WERI-Rb-1 (cell line): ENCODE measurements at regions not wholly inside any gene's neighbourhood (a gene's known extent, or its start where the extent isn't known, plus 50 kb on each side); places are given as distances from the start of the nearest gene placed in this dataset.

Experiments used
- DNase-seq: peaks from one replicate; pipeline ENCODE4 v3.0.0-alpha.2; 2020
- H3K27ac ChIP-seq: fragments of 250-450 bp; sonication (Bioruptor Pico); 2 replicates; pipeline ENCODE4 v1.5.1; 2020; ENCODE audit warnings: mild to moderate bottlenecking, moderate library complexity
- H3K27me3 ChIP-seq: fragments of 250-450 bp; sonication (Bioruptor Pico); 2 replicates; pipeline ENCODE4 v1.5.1; 2021; ENCODE audit warnings: mild to moderate bottlenecking, low read depth, moderate library complexity; ENCODE audit not compliant: insufficient read depth, severe bottlenecking
- H3K36me3 ChIP-seq: fragments of 250-450 bp; sonication (Bioruptor Pico); 2 replicates; pipeline ENCODE4 v1.5.1; 2020; ENCODE audit warnings: mild to moderate bottlenecking, moderate library complexity
- H3K4me3 ChIP-seq: 2 replicates; pipeline ENCODE4 v1.5.1; 2011; ENCODE audit warnings: low read depth, mild to moderate bottlenecking, control low read depth, low read length
- H3K9me3 ChIP-seq: fragments of 250-450 bp; sonication (Bioruptor Pico); 2 replicates; pipeline ENCODE4 v1.5.1; 2021; ENCODE audit warnings: mild to moderate bottlenecking, moderate library complexity; ENCODE audit not compliant: severe bottlenecking
- CTCF ChIP-seq: IDR thresholded peaks from 2 replicates; pipeline ENCODE4 v1.5.1; 2011; ENCODE audit warnings: low read depth, mild to moderate bottlenecking, control low read depth, inconsistent platforms, low read length

GRCh38 chr18:10060469-10060782 is 146.6 kb downstream of the VAPA start:
- Histone ChIP-seq H3K27ac (peak overlapping the region; percentile 42; the same call in 1 of the 2 replicates), H3K36me3 (no peaks in the 10 kb centered on the region), H3K9me3 (no peaks in the 10 kb centered on the region), H3K27me3 (no peaks in the 10 kb centered on the region), H3K4me3 (no peak overlapping the region)
- no peak for TF ChIP-seq CTCF
- peak; percentile 46 for DNase-seq

- Histone ChIP-seq H3K4me3 (no peak overlapping the region), H3K27ac (peak overlapping the region; percentile 42; the same call in 1 of the 2 replicates), H3K9me3 (no peaks in the 10 kb centered on the region), H3K36me3 (no peaks in the 10 kb centered on the region), H3K27me3 (no peaks in the 10 kb centered on the region)
- DNase-seq, result no peak
- no peak for TF ChIP-seq CTCF
These were observed 147.0 kb downstream of the VAPA start for GRCh38 chr18:10060841-10061240.

- Histone ChIP-seq H3K36me3 (no peaks in the 10 kb centered on the region), H3K27me3 (no peaks in the 10 kb centered on the region), H3K4me3 (no peak overlapping the region), H3K9me3 (no peaks in the 10 kb centered on the region), H3K27ac (peak overlapping the region; percentile 21; the same call in 1 of the 2 replicates)
- no peak for DNase-seq
- no peak for TF ChIP-seq CTCF
These were observed 147.8 kb downstream of the VAPA start for GRCh38 chr18:10061566-10062140.

GRCh38 chr18:10062302-10063300 is 148.8 kb downstream of the VAPA start:
- H3K27ac ChIP-seq, result peak overlapping the region; percentile 1; the same call in 1 of the 2 replicates
- no peaks in the 10 kb centered on the region for H3K9me3 ChIP-seq
- no peak overlapping the region for H3K4me3 ChIP-seq
- peak; percentile 62 for DNase-seq
- no peaks in the 10 kb centered on the region for H3K27me3 ChIP-seq
- H3K36me3 ChIP-seq, result no peaks in the 10 kb centered on the region
- no peak for TF ChIP-seq CTCF

- no peaks in the 10 kb centered on the region for H3K9me3 ChIP-seq
- no peak overlapping the region for H3K27ac ChIP-seq
- no peaks in the 10 kb centered on the region for H3K27me3 ChIP-seq
- H3K4me3 ChIP-seq, result no peak overlapping the region
- no peak for DNase-seq
- H3K36me3 ChIP-seq, result no peaks in the 10 kb centered on the region
- no peak for TF ChIP-seq CTCF
These were observed 149.7 kb downstream of the VAPA start for GRCh38 chr18:10063489-10063888.
